Right lobe of liver (tissue), 4 donors: ENCODE measurements at regions not wholly inside any gene's neighbourhood (a gene's known extent, or its start where the extent isn't known, plus 50 kb on each side); places are given as distances from the start of the nearest gene placed in this dataset.

Source experiments
- CTCF ChIP-seq, 4 donors: fragments of 200-600 bp in 3 of 4; fragments of 450-650 bp in 1 of 4; IDR thresholded peaks; one replicate each; pipeline versions ENCODE4 v1.5.1 to v1.8.0; 2016 to 2022; ENCODE audit warnings: antibody characterized with exemption in 4 of 4, mild to moderate bottlenecking in 2 of 4
- POLR2A ChIP-seq: fragments of 450-650 bp; IDR thresholded peaks from one replicate; pipeline ENCODE4 v1.6.1; 2017; ENCODE audit warnings: antibody characterized with exemption, mild to moderate bottlenecking
- donor health status: DM: no; HTN: no; CAD: no.
- donor health status: DM: no; HTN: no; CAD: no.
- donor health status: DM: no; HTN: yes; CAD: no.

DNA sequence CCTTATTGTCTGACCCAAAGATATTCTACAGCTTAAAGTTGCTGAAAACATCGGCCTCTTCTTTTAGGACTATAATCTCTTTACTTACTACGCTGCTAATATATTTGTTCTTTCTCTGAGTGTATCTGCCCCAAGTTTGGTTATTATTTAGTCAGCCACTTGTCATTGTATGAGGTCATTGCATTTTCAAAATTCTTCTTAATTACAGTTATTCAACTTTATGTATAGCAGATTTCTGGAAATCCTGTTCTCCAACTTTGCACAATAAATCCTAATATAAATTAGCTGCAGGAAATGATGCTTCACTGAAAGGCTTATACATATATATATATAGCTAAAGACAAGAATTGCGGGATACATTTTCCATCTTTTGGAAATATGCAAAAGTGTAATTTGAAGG, 88.5 kb upstream of the HIVEP1 start:
- TF ChIP-seq CTCF (IDR thresholded peaks at IDR 0.05) (no peak), POLR2A (no peak)
